ENCODE measurements at regions not wholly inside any gene's neighbourhood (a gene's known extent, or its start where the extent isn't known, plus 50 kb on each side); places are given as distances from the start of the nearest gene placed in this dataset.

GRCh38 chrX:149313871-149314371 lies 191.2 kb downstream of the IDS start:
- ChIA-PET POLR2A (no interaction called here), CTCF (no interaction called here)
- Mint-ChIP-seq H3K4me1 (no peaks in the 10 kb centered on the region), H3K4me3 (no peak overlapping the region), H3K27me3 (no peaks in the 10 kb centered on the region), H3K27ac (no peak overlapping the region), H3K9me3 (ENCODE audit: low read depth) (no peaks in the 10 kb centered on the region), H3K36me3 (ENCODE audit: low read depth) (no peaks in the 10 kb centered on the region)
- intact Hi-C loops (cut with DNase I, micrococcal nuclease): no loop called here
- no peak for DNase-seq
- ATAC-seq: no peak

- Mint-ChIP-seq H3K4me3 (no peak overlapping the region), H3K36me3 (ENCODE audit: low read depth) (no peaks in the 10 kb centered on the region), H3K9me3 (ENCODE audit: low read depth) (no peaks in the 10 kb centered on the region), H3K27me3 (no peaks in the 10 kb centered on the region), H3K4me1 (no peaks in the 10 kb centered on the region), H3K27ac (no peak overlapping the region)
- intact Hi-C loops (cut with DNase I, micrococcal nuclease): no loop called here
- ATAC-seq: no peak
- ChIA-PET POLR2A (no interaction called here), CTCF (interaction anchor here (0.7 kb wide), 1 partner anchor 11 kb away, joined by 3 read pairs; no protein-coding TSS in a partner anchor)
- DNase-seq: no peak
Measured at GRCh38 chrX:149312988-149313387, 192.1 kb downstream of the IDS start.

GRCh38 chrX:149312097-149312496 lies 193.0 kb downstream of the IDS start:
- Mint-ChIP-seq H3K4me1 (no peaks in the 10 kb centered on the region), H3K4me3 (no peak overlapping the region), H3K27me3 (no peaks in the 10 kb centered on the region), H3K9me3 (ENCODE audit: low read depth) (no peaks in the 10 kb centered on the region), H3K36me3 (ENCODE audit: low read depth) (no peaks in the 10 kb centered on the region), H3K27ac (no peak overlapping the region)
- ChIA-PET POLR2A (no interaction called here), CTCF (no interaction called here)
- ATAC-seq: no peak
- DNase-seq: no peak
- intact Hi-C loops (cut with DNase I, micrococcal nuclease): no loop called here

- ChIA-PET CTCF (no interaction called here), POLR2A (no interaction called here)
- no peak for ATAC-seq
- H3K27me3 Mint-ChIP-seq: peaks cover 2% of the 10 kb centered on the region
- H3K27ac Mint-ChIP-seq: no peak overlapping the region
- intact Hi-C loops (cut with DNase I, micrococcal nuclease): no loop called here
- H3K4me3 Mint-ChIP-seq: no peak overlapping the region
- DNase-seq: no peak
- H3K9me3 Mint-ChIP-seq (ENCODE audit: low read depth): no peaks in the 10 kb centered on the region
- H3K36me3 Mint-ChIP-seq (ENCODE audit: low read depth): no peaks in the 10 kb centered on the region
- no peaks in the 10 kb centered on the region for H3K4me1 Mint-ChIP-seq
Measured at GRCh38 chrX:149302705-149303104, 202.4 kb downstream of the IDS start.

- DNase-seq (no peak), ATAC-seq (no peak)
- intact Hi-C loops (cut with DNase I, micrococcal nuclease): no loop called here
- POLR2A ChIA-PET: no interaction called here
- Mint-ChIP-seq H3K9me3 (ENCODE audit: low read depth) (no peaks in the 10 kb centered on the region), H3K27ac (no peak overlapping the region), H3K36me3 (ENCODE audit: low read depth) (no peaks in the 10 kb centered on the region), H3K4me1 (no peaks in the 10 kb centered on the region), H3K27me3 (no peaks in the 10 kb centered on the region), H3K4me3 (no peak overlapping the region)
- CTCF ChIA-PET: no interaction called here
Measured at GRCh38 chrX:149298111-149298510, 207.0 kb downstream of the IDS start.

- ATAC-seq (no peak), DNase-seq (no peak)
- no peak overlapping the region for H3K4me3 Mint-ChIP-seq
- intact Hi-C loops (cut with DNase I, micrococcal nuclease): no loop called here
- H3K27ac Mint-ChIP-seq: no peak overlapping the region
- CTCF ChIA-PET: no interaction called here
- H3K4me1 Mint-ChIP-seq: no peaks in the 10 kb centered on the region
- no peaks in the 10 kb centered on the region for H3K36me3 Mint-ChIP-seq (ENCODE audit: low read depth)
- POLR2A ChIA-PET: no interaction called here
- H3K27me3 Mint-ChIP-seq: no peaks in the 10 kb centered on the region
- no peaks in the 10 kb centered on the region for H3K9me3 Mint-ChIP-seq (ENCODE audit: low read depth)
Measured at GRCh38 chrX:149296092-149296491, 209.0 kb downstream of the IDS start.

- DNase-seq: peak; percentile 63
- ChIA-PET POLR2A (no interaction called here), CTCF (interaction anchor here (0.6 to 1.6 kb wide), 10 partner anchors 11 to 1239 kb away, joined by 3 to 5 read pairs (median 3); no protein-coding TSS in a partner anchor)
- Mint-ChIP-seq H3K9me3 (ENCODE audit: low read depth) (no peaks in the 10 kb centered on the region), H3K27me3 (no peaks in the 10 kb centered on the region), H3K4me1 (peaks cover 25% of the 10 kb centered on the region), H3K36me3 (ENCODE audit: low read depth) (no peaks in the 10 kb centered on the region), H3K27ac (no peak overlapping the region), H3K4me3 (no peak overlapping the region)
- peak; percentile 24 for ATAC-seq
- intact Hi-C loops (cut with DNase I, micrococcal nuclease): loop anchor here (1.0 to 10.0 kb wide), 11 partner anchors 92 to 1240 kb away; partner anchors contain the start of gene AFF2 (in 1 of the 2)
Measured at GRCh38 chrX:149286940-149287349, 218.2 kb downstream of the IDS start.

GRCh38 chrX:149284616-149285015 lies 220.5 kb downstream of the IDS start:
- intact Hi-C loops (cut with DNase I, micrococcal nuclease): loop anchor here (1.0 to 10.0 kb wide), 11 partner anchors 16 to 1237 kb away; partner anchors contain the start of gene AFF2 (in 1 of the 2)
- peak; percentile 14 for DNase-seq
- peak; percentile 86 for ATAC-seq
- ChIA-PET POLR2A (no interaction called here), CTCF (interaction anchor here (0.7 kb wide), 2 partner anchors 166 to 1079 kb away, joined by 3 to 4 read pairs; no protein-coding TSS in a partner anchor)
- Mint-ChIP-seq H3K9me3 (ENCODE audit: low read depth) (no peaks in the 10 kb centered on the region), H3K4me3 (no peak overlapping the region), H3K27me3 (no peaks in the 10 kb centered on the region), H3K36me3 (ENCODE audit: low read depth) (no peaks in the 10 kb centered on the region), H3K4me1 (peaks cover 27% of the 10 kb centered on the region), H3K27ac (peak overlapping the region; percentile 66)

GRCh38 chrX:149283853-149284252 lies 221.3 kb downstream of the IDS start:
- Mint-ChIP-seq H3K36me3 (ENCODE audit: low read depth) (no peaks in the 10 kb centered on the region), H3K27ac (no peak overlapping the region), H3K9me3 (ENCODE audit: low read depth) (no peaks in the 10 kb centered on the region), H3K4me1 (peaks cover 27% of the 10 kb centered on the region), H3K27me3 (no peaks in the 10 kb centered on the region), H3K4me3 (no peak overlapping the region)
- ChIA-PET CTCF (interaction anchor here (0.6 kb wide), 1 partner anchor 9 kb away, joined by 3 read pairs; no protein-coding TSS in a partner anchor), POLR2A (interaction anchor here (0.6 kb wide), 1 partner anchor 53 kb away, joined by 3 read pairs; no protein-coding TSS in a partner anchor)
- no peak for ATAC-seq
- no peak for DNase-seq
- intact Hi-C loops (cut with DNase I, micrococcal nuclease): loop anchor here (1.0 to 10.0 kb wide), 9 partner anchors 15 to 779 kb away; partner anchors contain the start of gene AFF2 (in 1 of the 2)

GRCh38 chrX:149282909-149283308 lies 222.2 kb downstream of the IDS start:
- H3K27ac Mint-ChIP-seq: no peak overlapping the region
- H3K27me3 Mint-ChIP-seq: no peaks in the 10 kb centered on the region

GRCh38 chrX:149280011-149280410 lies 225.1 kb downstream of the IDS start:
- ChIA-PET CTCF (interaction anchor here (0.7 kb wide), 2 partner anchors 183 to 1011 kb away, joined by 3 read pairs; no protein-coding TSS in a partner anchor), POLR2A (no interaction called here)
- Mint-ChIP-seq H3K36me3 (ENCODE audit: low read depth) (no peaks in the 10 kb centered on the region), H3K4me3 (no peak overlapping the region), H3K9me3 (ENCODE audit: low read depth) (no peaks in the 10 kb centered on the region), H3K4me1 (peaks cover 23% of the 10 kb centered on the region), H3K27me3 (no peaks in the 10 kb centered on the region), H3K27ac (no peak overlapping the region)
- intact Hi-C loops (cut with DNase I, micrococcal nuclease): loop anchor here (5.0 to 10.0 kb wide), 6 partner anchors 48 to 775 kb away; partner anchors contain the start of gene AFF2 (in 1 of the 2)
- DNase-seq (no peak), ATAC-seq (no peak)

More at GRCh38 chrX:149282909-149283308, 222.2 kb downstream of the IDS start:
- Mint-ChIP-seq H3K9me3 (ENCODE audit: low read depth) (no peaks in the 10 kb centered on the region), H3K4me3 (no peak overlapping the region), H3K36me3 (ENCODE audit: low read depth) (no peaks in the 10 kb centered on the region), H3K4me1 (peaks cover 27% of the 10 kb centered on the region)
- DNase-seq (no peak), ATAC-seq (peak; percentile 57)
- CTCF ChIA-PET: no interaction called here
- POLR2A ChIA-PET: no interaction called here
- intact Hi-C loops (cut with DNase I, micrococcal nuclease): loop anchor here (2.0 to 10.0 kb wide), 7 partner anchors 14 to 778 kb away; partner anchors contain the start of gene AFF2 (in 1 of the 2)

GRCh38 chrX:149275836-149276235 lies 229.3 kb downstream of the IDS start:
- DNase-seq (no peak), ATAC-seq (no peak)
- CTCF ChIA-PET: interaction anchor here (1.2 kb wide), 1 partner anchor 11 kb away, joined by 4 read pairs; no protein-coding TSS in a partner anchor
- Mint-ChIP-seq H3K4me1 (peaks cover 2% of the 10 kb centered on the region), H3K27ac (no peak overlapping the region), H3K36me3 (ENCODE audit: low read depth) (no peaks in the 10 kb centered on the region), H3K9me3 (ENCODE audit: low read depth) (no peaks in the 10 kb centered on the region), H3K27me3 (peaks cover 14% of the 10 kb centered on the region), H3K4me3 (no peak overlapping the region)
- POLR2A ChIA-PET: no interaction called here
- intact Hi-C loops (cut with DNase I, micrococcal nuclease): loop anchor here in 1 of 2 experiments (10.0 kb wide), 1 partner anchor 661 kb away; no protein-coding TSS in a partner anchor

All from activated CD4-positive, alpha-beta T cell treated with anti-CD3 and anti-CD28 coated beads for 36 hours (primary cell).